T-helper 2 cell treated with Interferon-gamma antibody and Interleukin-4, amounts not matched to agents 100 ng/mL and 5 ng/mL, for 36 hours (primary cell): ENCODE measurements at regions not wholly inside any gene's neighbourhood (a gene's known extent, or its start where the extent isn't known, plus 50 kb on each side); places are given as distances from the start of the nearest gene placed in this dataset.
"Not testable (repeated sequence)": the region's sequence is repeated elsewhere in the genome, so short reads cannot be mapped to it uniquely, and the experiment has no call there.

Experiments used
- intact Hi-C: fragments of 100-400 bp; cut with micrococcal nuclease; formaldehyde crosslinking; loops from one replicate; pipeline ENCODE4 v1.15.1; 2023

DNA sequence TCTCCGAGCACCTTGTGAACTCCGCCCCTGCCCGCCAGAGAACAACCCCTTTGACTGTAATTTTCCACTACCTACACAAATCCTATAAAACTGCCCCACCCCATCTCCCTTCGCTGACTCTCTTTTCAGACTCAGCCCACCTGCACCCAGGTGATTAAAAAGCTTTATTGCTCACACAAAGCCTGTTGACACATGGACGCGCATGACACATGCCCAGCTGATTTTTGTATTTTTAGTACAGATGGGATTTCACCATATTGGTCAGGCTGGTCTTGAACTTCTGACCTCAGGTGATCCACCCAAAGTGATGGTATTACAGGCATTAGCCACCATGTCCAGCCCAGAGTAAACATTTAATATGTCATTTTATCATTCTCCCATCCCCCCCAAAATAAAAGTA lies 97.0 kb upstream of the CCNG1 start:
- intact Hi-C loops, result not testable (repeated sequence)

DNA sequence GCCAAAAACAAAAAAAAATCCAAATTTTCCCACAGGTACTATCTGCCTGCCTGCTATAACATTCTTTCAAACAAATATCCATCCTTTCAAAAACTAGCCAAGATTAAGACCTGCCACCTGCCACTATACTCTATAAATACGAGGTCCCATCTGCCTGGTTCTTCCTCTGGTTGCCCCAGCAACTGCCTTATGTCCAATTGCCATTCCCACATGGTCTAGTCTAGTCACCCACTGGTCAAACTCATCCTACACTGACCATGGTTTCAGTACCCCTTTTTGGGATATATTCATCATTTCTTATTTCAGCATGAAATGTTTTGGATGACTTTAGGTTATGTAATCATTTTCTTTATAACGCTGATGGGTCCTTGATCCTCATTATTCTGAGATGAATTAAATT lies 95.1 kb upstream of the CCNG1 start:
- intact Hi-C loops, result no loop called here

DNA sequence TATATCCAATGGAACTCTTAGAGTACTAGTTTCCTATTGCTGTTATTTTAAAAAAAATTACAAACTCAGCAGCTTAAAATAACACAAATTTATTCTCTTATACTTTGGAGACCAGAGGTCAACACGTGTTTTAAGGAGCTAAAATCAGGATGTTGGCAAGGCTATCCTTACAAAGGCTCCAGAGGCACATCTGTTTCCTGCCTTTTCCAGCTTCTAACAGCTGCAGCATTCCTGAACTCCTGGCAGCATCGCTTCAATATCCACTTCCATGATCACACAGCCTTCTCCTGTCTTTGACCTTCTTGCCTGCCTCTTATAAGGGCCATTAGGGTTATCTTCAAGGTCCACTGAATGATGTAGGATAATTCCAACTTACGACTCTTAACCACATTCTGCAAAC lies 92.2 kb upstream of the CCNG1 start:
- intact Hi-C loops, result loop anchor here (5.0 kb wide), 1 partner anchor 1493 kb away; no protein-coding TSS in a partner anchor

DNA sequence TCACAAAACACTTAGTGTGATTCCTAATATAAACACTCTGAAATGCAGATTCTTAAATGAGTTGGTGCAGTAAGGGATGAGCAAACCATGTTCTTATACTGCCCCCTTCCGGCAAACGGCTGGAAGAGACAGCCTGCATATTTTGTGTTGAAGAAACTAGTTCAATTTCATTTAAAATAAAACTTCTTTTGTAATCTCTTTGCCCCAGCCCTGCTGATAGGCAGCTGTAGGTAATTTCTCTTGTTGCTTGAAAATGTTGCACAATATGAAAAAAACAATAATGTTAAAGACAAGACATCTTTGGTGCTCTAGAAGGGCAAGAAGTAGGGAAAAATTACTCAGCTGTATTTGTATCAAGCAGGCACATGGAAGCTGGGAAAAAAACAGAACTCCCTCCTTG lies 89.7 kb upstream of the CCNG1 start:
- intact Hi-C loops, result loop anchor here (1.0 to 5.0 kb wide), 4 partner anchors 41 to 1803 kb away; no protein-coding TSS in a partner anchor

GRCh38 chr5:163350083-163350482 lies 87.3 kb upstream of the CCNG1 start:
- intact Hi-C loops, result no loop called here

DNA sequence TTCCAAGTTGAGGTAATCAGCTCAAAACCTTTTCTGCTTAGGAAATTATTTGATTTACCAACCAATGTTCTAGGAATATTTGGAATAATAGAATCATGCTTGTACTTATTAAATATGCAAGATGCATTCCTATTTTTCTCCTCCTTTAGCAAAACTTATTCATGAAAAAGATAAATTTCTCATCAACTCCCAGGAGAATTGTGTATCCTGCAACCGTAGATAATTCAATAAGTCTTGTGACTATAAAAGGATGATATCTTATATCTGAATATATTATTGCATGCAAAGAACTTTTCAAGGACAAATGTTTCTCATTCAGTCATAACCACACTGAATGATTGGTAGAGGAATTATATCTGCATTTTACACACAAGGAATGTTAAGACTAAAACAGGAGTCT lies 84.9 kb upstream of the CCNG1 start:
- intact Hi-C loops, result no loop called here

GRCh38 chr5:163355811-163356210 lies 81.6 kb upstream of the CCNG1 start:
- intact Hi-C loops, result not testable (repeated sequence)

DNA sequence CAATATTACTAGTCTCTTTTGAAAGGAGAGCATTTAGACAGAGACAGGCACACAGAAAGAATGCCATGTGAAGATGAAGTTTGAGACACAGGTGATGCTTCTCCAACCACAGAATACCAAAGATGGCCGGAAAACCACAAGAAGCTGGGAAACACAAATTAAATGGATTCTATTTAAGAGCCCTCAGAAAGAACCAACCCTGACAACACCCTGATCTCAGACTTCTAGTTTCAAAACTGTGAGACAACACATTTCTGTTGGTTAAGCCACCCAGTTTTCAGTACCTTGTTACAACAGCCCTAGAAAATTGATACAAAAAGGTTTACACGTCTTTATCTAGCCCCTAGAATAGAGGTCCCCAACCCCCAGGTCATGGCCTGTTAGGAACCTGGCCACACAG lies 79.8 kb upstream of the CCNG1 start:
- intact Hi-C loops, result no loop called here

- intact Hi-C loops, result no loop called here
These were observed 76.7 kb upstream of the CCNG1 start for GRCh38 chr5:163360656-163361055.

DNA sequence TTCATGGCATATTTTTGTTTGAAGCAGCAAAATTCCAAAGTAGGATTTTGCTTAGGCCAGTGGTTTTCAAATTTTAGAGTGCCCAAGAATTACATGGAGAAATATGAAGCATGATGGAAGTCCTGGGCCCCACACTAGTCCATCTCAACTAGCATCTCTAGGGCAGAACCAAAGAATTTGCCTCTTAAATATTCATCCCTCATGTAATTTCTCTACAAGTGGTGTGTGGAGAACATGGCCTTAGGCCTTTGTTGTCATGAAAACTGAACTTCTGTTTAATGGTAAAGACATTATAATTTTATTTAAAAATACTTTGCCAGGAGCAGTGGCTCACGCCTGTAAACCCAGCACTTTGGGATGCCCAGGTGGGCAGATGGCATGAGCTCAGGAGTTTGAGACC lies 75.9 kb upstream of the CCNG1 start:
- intact Hi-C loops, result no loop called here

DNA sequence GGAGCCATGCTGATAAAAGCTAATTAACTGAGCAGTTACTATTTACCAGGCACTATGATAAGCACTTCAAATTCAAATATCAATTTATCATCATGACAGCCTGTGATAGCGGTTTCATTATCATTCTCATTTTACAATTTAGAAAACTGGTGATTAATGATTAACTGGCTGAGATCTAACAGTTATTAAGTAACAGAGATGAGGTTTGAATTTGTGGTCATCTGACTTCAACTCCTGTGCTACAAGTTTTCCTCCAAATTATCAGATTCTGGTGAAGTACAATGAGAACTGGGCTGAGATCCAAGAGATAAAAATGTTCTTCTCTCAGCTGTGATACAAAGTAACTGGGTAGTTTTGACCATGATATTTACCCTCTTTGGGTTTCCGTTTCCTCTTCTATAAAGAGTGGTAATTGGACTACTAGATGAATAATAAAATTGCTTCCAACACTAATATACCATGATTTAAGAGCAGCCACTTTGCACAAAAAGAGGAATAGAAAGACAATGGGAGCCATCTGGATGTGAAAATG lies 74.5 kb upstream of the CCNG1 start:
- intact Hi-C loops, result no loop called here

DNA sequence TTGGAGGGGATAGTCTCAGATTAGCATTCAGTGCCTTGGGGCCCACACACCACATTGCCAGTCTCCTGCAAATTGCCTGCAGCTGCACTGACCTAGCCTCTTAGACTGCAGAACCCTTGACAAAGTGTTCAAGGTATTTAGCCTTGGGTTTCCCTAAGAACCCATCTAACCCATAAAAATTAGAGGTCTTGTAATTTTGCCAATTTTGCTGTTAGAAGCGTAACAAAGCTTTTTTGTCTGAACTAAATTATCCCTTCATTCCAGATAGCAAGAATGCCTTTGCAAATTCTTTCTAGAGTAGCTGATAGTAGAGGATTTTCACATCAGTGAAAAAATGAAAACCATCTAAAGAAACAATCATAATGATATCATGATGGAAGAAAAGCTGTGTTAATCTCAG lies 74.0 kb upstream of the CCNG1 start:
- intact Hi-C loops, result no loop called here

DNA sequence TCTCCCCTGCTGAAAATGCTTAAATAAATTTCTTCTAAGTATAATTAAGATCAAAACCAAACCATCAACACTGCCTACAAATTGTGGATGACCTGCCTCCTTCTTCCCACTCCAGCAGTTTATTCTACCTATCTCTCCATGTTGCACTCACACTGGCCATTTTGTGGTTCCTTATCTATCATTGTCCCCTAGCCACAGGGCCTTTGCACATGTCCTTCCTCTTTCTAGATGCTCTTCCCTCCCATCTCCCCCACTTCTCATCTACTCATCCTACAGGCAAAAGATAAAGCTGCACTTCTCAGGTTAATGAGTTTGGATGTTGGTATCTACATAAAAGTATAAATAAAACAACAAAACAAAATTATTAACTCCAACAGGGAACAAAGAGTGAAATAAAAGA lies 70.6 kb upstream of the CCNG1 start:
- intact Hi-C loops, result no loop called here

- intact Hi-C loops, result no loop called here
These were observed 67.5 kb upstream of the CCNG1 start for GRCh38 chr5:163369776-163370385.

DNA sequence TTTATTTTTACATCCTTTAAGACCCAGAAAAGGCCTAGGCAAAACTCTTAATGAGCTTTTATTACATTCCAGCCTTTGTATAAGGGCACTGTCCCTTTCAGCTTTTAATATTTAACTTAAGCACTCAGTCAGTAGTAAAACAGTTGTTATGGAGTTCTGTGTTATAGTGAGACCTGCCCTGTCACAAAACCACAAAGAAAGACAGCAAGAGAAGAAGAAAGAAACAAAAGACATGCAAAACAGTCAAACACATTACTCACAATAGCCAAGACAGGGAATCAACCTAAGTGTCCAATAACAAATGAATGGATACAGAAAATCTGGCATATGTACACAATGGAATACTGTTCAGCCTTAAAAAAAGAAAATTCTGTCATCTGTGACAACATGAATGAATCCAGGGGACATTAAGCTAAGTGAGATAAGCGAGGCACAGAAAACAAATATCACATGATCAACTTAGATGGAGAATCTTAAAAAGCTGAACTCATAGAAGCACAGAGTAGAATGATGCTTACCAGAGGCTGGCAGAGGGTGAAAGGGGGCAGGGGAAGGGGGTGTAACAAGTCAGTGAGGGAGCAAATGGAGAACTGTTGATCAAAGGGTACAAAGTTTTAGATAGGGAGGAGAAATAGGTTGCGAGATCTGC lies 63.8 kb upstream of the CCNG1 start:
- intact Hi-C loops, result no loop called here

DNA sequence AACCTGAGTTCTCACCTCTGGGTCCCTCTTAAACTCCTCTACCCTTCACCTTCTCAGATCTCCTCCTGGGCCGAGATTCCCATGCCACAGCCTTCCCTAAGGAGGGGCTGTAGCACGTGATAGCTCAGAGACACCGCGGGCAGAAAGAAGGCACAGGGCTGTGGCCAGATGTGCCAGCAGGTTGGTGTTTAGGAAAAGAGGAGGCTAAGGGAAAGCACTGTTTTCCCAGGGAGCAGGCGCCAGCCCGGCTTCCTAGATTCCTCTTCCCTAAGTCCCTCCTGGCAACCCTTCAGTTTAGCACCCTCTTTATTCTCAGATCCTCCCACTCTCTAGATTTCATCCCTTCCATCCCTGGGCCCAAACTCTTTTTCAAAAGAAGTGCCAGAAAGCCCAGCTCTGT lies 59.4 kb upstream of the CCNG1 start:
- intact Hi-C loops, result no loop called here

GRCh38 chr5:163379298-163380155 lies 57.9 kb upstream of the CCNG1 start:
- intact Hi-C loops, result no loop called here

GRCh38 chr5:163381832-163382231 lies 55.6 kb upstream of the CCNG1 start:
- intact Hi-C loops, result no loop called here

GRCh38 chr5:163383754-163384153 lies 53.6 kb upstream of the CCNG1 start:
- intact Hi-C loops, result no loop called here

GRCh38 chr5:163384669-163385068 lies 52.7 kb upstream of the CCNG1 start:
- intact Hi-C loops, result no loop called here

DNA sequence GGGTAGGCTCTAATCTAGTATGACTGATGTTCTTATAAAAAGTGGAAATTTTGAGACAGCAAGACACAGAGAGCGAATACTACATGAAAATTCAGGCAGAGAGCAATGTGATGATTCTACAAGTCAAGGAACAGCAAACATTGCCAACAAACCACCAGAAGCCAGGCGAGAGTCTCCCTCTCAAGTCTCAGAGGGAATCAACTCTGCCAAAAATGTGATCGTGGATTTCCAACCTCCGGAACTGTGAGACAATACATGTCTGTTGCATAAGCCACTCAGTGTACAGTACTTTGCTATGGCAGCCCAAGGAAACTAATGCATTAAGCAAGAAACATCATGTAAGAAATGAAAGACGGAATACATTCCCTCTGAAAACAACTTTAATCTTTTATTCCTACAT lies 52.1 kb upstream of the CCNG1 start:
- intact Hi-C loops, result no loop called here

DNA sequence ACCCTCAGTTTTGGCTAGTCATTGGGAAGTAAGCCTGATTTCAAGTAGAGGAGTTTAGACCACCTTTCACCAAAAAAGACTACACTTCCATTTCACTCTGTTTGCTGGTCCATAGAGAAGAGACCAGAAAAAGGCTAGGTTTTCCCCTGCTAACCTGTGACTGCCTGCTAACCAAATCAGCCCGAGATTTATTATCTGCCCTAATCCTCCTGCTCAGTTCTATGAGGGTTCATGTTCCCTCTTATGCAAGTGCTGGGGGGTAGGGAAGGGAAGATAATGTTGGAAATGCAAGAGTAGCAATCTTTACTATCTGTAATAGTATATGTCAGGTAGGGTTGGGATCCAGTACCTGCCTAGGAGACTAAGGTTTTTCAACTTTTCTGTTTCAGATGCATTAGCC lies 51.6 kb upstream of the CCNG1 start:
- intact Hi-C loops, result no loop called here
